ENCODE measurements at regions not wholly inside any gene's neighbourhood (a gene's known extent, or its start where the extent isn't known, plus 50 kb on each side); places are given as distances from the start of the nearest gene placed in this dataset.

GRCh38 chr11:115679945-115680344, 175.7 kb upstream of the CADM1 start:
- H3K4me3 Mint-ChIP-seq: no peak overlapping the region
- TF ChIP-seq CTCF (IDR thresholded peaks at IDR 0.05): no peak
- no peak for TF ChIP-seq EZH2 (IDR thresholded peaks at IDR 0.05)
- no peak for TF ChIP-seq EZH2phosphoT487 (IDR thresholded peaks at IDR 0.05)
- no peak overlapping the region for H3K27ac Mint-ChIP-seq

GRCh38 chr11:115678942-115679341, 174.7 kb upstream of the CADM1 start:
- H3K9ac ChIP-seq: no peak overlapping the region
- no peak overlapping the region for H2AFZ ChIP-seq (replicated peaks)
- no peaks in the 10 kb centered on the region for H4K20me1 ChIP-seq (ENCODE audit: low read depth)
- Mint-ChIP-seq H3K27ac (no peak overlapping the region), H3K9me3 (no peaks in the 10 kb centered on the region), H3K4me1 (peaks cover 37% of the 10 kb centered on the region), H3K36me3 (peaks cover 2% of the 10 kb centered on the region), H3K27me3 (ENCODE audit: insufficient read depth, low read depth) (peaks cover 16% of the 10 kb centered on the region), H3K4me3 (no peak overlapping the region)
- H3K27ac ChIP-seq: no peak overlapping the region
- peaks cover 10% of the 10 kb centered on the region for H3F3A ChIP-seq (ENCODE audit: low read depth)
- no peaks in the 10 kb centered on the region for H3K36me3 ChIP-seq
- H3K4me1 ChIP-seq: peaks cover 53% of the 10 kb centered on the region
- H3K79me2 ChIP-seq (ENCODE audit: low read depth): no peaks in the 10 kb centered on the region
- no peaks in the 10 kb centered on the region for H3K27me3 ChIP-seq
- no peak overlapping the region for H3K4me3 ChIP-seq
- DNase-seq (ENCODE audit: low spot score): peak; percentile 67
- H3K4me2 ChIP-seq: no peak overlapping the region
- TF ChIP-seq EZH2phosphoT487 (IDR thresholded peaks at IDR 0.05) (no peak), CTCF (IDR thresholded peaks at IDR 0.05) (peak; percentile 53), EZH2 (IDR thresholded peaks at IDR 0.05) (no peak)
- no peaks in the 10 kb centered on the region for H3K9me3 ChIP-seq (ENCODE audit: low read depth)

More at GRCh38 chr11:115679945-115680344, 175.7 kb upstream of the CADM1 start:
- Histone ChIP-seq H3K79me2 (ENCODE audit: low read depth) (no peaks in the 10 kb centered on the region), H3K4me2 (no peak overlapping the region), H3K4me3 (no peak overlapping the region), H3K9ac (no peak overlapping the region), H3F3A (ENCODE audit: low read depth) (peaks cover 10% of the 10 kb centered on the region), H3K36me3 (no peaks in the 10 kb centered on the region), H2AFZ (replicated peaks) (no peak overlapping the region), H3K9me3 (ENCODE audit: low read depth) (no peaks in the 10 kb centered on the region), H3K27ac (no peak overlapping the region), H4K20me1 (ENCODE audit: low read depth) (no peaks in the 10 kb centered on the region), H3K27me3 (no peaks in the 10 kb centered on the region), H3K4me1 (peaks cover 43% of the 10 kb centered on the region)
- no peak for DNase-seq (ENCODE audit: low spot score)
- Mint-ChIP-seq H3K4me1 (peaks cover 28% of the 10 kb centered on the region), H3K36me3 (peaks cover 2% of the 10 kb centered on the region), H3K9me3 (no peaks in the 10 kb centered on the region), H3K27me3 (ENCODE audit: insufficient read depth, low read depth) (peaks cover 16% of the 10 kb centered on the region)

GRCh38 chr11:115677190-115677589, 173.0 kb upstream of the CADM1 start:
- peak overlapping the region; percentile 27 for H3K27ac Mint-ChIP-seq
- Histone ChIP-seq H3K9ac (no peak overlapping the region), H3K79me2 (ENCODE audit: low read depth) (no peaks in the 10 kb centered on the region), H3K4me2 (no peak overlapping the region), H3F3A (ENCODE audit: low read depth) (peaks cover 10% of the 10 kb centered on the region), H2AFZ (replicated peaks) (no peak overlapping the region), H3K9me3 (ENCODE audit: low read depth) (no peaks in the 10 kb centered on the region), H3K4me3 (no peak overlapping the region), H4K20me1 (ENCODE audit: low read depth) (no peaks in the 10 kb centered on the region), H3K36me3 (no peaks in the 10 kb centered on the region), H3K27ac (no peak overlapping the region), H3K4me1 (peaks cover 64% of the 10 kb centered on the region), H3K27me3 (no peaks in the 10 kb centered on the region)
- no peaks in the 10 kb centered on the region for H3K9me3 Mint-ChIP-seq
- peaks cover 39% of the 10 kb centered on the region for H3K4me1 Mint-ChIP-seq
- peaks cover 13% of the 10 kb centered on the region for H3K27me3 Mint-ChIP-seq (ENCODE audit: insufficient read depth, low read depth)
- H3K36me3 Mint-ChIP-seq: peaks cover 2% of the 10 kb centered on the region
- H3K4me3 Mint-ChIP-seq: no peak overlapping the region
- TF ChIP-seq EZH2phosphoT487 (IDR thresholded peaks at IDR 0.05) (no peak), CTCF (IDR thresholded peaks at IDR 0.05) (no peak), EZH2 (IDR thresholded peaks at IDR 0.05) (no peak)
- DNase-seq (ENCODE audit: low spot score): no peak
